ENCODE measurements at regions not wholly inside any gene's neighbourhood (a gene's known extent, or its start where the extent isn't known, plus 50 kb on each side); places are given as distances from the start of the nearest gene placed in this dataset.
"Not testable (repeated sequence)": the region's sequence is repeated elsewhere in the genome, so short reads cannot be mapped to it uniquely, and the experiment has no call there.

GRCh38 chr7:17095931-17096330, 202.5 kb upstream of the AHR start:
- no peak for DNase-seq

DNA sequence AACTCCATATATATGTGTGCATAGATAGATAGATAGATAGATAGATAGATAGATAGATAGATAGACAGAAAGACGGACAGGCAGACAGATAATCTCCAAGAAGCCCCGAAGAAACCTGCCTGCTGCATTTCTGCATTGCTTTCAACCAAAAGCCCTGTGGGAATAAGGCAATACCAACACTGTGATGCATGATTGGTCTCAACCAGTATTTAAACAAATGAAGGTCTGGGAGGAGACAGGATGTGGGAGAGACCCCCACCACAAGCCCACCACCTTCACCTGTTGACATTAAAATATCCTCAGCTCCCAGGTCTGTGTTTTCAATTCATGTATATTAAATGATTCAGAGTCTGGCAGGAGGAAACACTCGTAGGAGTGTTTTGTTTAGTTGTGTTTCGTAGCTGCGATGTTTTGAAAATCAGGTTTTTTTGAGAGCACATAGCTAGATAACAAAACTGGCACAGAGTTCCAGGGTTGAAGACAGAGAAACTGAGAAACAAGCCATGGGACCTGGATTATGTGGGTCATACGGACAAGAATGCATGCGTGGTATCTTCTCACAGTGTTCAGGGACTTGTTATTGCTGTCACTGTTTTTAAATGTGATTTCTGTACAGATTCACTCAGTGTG, 200.7 kb upstream of the AHR start:
- no peak for DNase-seq

GRCh38 chr7:17098515-17098914, 199.9 kb upstream of the AHR start:
- no peak for DNase-seq

DNA sequence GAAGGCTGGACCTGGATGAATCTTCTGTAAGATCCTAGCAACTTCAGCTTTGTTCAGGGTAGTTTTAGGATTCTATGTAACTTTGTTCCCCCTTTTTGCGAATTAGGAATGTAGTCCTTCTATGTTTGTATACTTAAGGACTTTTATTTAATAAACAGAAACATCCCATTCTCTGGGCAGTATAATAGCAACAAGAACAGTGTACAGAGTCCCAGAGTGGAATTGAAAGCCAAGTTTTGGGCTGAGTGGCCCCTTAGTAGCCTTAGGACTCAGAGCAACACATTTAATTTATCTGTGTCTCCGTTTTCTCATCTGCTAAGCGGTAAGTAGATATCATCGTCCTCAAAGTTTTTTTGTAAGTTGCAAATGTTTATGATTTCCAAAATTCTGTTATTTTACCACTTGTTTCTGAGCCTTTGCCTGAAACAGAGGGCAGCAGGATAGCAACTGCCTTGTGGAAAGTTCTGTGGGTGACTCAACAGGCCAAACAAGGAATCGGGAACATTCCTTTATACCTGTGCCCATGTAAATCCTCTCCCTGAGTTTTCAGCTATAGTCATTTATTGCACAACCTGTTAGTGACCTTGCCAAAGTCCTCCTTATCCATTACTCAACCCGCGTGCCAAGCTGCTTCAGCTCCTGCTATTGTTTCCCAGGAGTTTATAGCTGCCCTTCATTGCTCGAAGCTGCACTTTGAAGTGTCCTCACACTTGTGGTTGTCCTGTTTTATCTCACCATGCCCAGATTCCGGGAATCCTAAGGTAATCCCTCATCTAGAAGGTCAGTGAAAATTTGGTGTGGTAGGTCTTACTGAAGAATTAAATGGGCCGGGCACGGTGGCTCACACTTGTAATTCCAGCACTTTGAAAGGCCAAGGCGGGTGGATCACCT, 199.1 kb upstream of the AHR start:
- no peak for DNase-seq

- not testable (repeated sequence) for DNase-seq
Measured at GRCh38 chr7:17099974-17100509, 198.4 kb upstream of the AHR start.

DNA sequence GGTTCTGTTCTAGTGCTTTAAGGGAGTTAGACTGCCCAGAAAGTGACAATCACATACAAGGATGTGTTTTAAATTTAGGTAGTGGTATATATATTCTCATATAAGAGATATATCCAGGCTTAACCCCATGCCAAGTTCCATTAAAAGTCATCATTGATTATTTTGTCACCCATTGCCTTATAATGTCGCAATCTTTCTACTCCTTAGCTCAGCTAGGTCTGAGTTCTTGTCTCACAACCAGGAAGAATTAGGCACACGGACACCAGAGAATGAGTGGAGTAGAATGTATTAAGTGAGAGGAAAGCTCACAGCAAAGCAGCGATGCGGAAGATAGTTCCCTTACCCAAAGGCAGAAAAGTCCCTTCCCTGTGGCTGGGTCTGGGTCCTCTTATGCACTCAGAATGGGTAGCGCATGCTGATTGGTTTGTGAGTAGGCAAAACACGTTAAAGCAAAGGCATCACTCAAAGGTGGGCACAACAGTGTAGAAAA, 197.2 kb upstream of the AHR start:
- no peak for DNase-seq

DNA sequence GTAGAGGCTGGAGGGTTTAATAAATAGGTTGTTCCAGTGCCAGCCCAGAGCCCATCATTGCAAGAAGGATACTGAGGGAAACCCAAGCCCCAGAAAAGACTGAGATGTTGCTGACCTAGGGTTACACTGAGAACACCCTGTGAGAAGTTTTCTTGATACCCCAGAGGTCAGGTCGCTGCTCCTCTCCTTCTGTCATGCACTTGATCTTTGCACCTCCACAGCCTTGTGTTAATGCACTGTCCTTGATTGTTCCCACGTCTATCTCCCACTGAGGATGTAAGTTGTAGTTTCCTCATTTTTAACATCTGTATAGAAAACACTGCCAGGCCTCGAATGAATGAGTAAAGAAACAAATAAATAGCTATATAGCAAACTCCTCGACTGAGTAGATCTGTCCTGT, 195.3 kb upstream of the AHR start:
- DNase-seq, result no peak

DNA sequence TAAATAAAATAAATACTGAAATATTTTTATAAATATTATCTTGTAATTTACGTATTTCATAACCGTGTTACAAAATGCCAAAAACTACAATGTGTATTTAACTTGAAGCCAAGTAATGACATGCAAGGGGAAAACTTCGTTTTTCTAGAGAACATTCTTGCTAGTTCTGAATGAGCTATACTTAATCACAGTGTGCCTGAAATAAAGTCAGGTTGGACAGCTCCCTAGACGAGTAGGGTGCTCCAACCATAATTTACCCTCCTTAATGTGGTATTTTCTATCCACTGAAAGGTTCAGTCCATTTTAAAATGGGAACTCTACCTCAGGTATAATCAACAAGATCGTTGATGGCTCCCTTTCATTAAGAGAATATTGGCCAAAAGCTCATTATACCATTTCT, 194.5 kb upstream of the AHR start:
- DNase-seq, result no peak

- DNase-seq, result no peak
Measured at GRCh38 chr7:17104419-17104818, 194.0 kb upstream of the AHR start.

DNA sequence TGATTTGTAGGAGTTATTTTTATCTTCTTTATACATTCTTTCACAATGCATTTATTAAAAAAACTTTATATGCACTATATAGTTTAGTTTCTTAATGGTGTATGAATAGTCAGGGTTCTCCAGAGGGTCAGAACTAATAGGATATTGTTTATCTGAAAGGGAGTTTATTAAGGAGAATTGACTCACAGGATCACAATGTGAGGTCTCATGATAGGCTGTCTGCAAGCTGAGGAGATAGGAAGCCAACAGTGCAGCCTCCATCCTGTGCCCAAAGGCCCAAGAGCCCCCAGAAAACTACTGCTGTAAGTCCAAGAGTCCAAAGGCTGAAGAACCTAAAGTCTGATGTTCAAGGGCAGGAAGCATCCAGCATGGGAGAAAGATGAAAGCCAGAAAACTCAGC, 192.8 kb upstream of the AHR start:
- DNase-seq, result no peak

DNA sequence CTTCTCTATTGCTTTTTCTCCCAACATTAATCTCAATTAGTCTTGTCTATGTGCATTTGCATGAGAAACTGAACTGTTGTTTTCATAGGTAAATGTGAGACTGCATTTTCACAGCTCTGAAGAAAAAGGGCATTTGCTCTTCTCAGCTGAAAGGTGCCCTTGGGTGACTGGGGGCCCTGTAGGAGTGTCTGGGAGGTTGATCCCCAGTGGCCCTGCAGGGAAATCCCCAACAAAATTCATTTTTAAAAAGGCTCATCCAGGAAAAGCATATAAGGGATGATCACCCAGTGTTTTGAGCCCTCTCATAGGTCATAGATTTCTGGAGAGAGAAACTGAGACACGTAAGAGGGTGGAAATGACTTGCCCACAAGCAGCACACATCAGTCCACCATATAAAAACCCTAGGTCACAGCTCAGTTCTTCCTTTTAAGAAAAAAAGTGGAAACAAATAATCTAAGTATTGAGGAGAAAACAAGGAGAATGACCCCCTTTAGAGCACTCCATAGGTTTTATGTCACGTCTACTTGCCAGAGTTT, 190.3 kb upstream of the AHR start:
- no peak for DNase-seq

DNA sequence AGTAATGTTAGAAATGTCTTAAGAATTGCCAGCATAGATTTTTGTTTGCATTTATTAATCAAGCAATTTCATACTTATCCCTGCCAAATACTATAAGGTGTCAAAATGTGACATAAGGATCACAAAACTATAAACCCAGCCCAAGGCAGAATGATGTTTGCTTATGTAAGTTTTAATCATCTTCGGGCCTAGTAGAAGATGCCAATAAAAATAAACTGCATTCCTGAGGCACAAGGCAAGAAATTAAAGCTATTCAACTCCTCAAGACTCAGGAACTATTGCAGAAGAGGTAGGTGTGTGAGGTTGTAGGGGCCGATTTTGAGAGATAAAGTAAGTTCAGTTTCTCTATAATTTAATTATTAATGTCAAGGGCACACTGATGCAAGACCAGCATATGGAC, 189.4 kb upstream of the AHR start:
- no peak for DNase-seq

DNA sequence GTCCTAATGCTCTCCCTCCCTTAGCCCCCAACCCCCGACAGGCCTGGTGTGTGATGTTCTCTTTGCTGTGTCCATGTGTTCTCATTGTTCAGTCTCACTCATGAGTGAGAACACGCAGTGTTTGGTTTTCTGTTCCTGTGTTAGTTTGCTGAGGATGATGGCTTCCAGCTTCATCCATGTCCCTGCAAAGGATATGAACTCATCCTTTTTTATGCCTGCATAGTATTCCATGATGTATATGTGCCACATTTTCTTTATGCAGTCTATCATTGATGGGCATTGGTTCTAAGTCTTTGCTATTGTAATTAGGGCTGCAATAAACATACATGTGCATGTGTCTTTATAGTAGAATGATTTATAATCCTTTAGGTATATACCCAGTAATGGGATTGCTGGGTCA, 184.7 kb upstream of the AHR start:
- DNase-seq, result not testable (repeated sequence)

- no peak for DNase-seq
Measured at GRCh38 chr7:17118412-17118811, 180.0 kb upstream of the AHR start.

- no peak for DNase-seq
Measured at GRCh38 chr7:17120756-17121155, 177.7 kb upstream of the AHR start.

GRCh38 chr7:17121671-17122070, 176.8 kb upstream of the AHR start:
- DNase-seq, result no peak

- no peak for DNase-seq
Measured at GRCh38 chr7:17123020-17123419, 175.4 kb upstream of the AHR start.

GRCh38 chr7:17126413-17127268, 171.8 kb upstream of the AHR start:
- DNase-seq, result no peak

GRCh38 chr7:17129218-17129617, 169.2 kb upstream of the AHR start:
- no peak for DNase-seq

DNA sequence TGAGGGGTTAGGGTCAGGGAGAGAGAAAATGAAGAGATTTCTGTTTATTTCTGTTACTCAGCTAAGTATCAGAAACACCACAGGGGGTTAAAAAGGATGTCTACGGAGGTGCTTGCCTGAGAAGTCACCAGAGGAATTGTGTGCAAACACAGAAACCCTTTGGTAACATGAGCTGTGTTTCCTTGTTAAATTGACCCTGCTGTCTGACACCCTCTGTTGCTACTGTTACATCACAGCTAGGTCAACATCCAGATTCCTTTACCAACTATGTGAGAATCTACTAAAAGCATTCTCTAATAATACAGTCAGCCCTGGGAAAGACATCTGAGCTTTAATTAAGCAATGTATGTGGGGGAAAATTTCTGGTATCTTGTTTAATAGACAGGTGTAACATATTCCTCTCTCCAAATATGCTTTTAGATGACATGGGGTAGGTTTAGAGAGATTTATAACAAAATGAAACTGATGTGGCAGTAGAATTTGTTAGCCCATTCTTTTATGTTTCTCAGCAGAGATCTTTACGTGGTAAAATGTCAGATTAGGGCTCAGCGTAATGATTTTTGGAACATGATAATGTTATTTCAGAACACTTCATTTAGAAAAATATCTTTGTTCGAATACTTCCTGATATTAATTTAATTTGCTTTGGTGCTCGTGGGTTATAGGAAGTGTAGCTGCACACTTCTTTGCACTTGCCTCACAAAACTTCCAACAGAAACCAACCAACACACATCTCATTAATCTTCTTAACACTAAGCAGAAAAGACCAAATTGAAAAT, 168.0 kb upstream of the AHR start:
- no peak for DNase-seq

DNA sequence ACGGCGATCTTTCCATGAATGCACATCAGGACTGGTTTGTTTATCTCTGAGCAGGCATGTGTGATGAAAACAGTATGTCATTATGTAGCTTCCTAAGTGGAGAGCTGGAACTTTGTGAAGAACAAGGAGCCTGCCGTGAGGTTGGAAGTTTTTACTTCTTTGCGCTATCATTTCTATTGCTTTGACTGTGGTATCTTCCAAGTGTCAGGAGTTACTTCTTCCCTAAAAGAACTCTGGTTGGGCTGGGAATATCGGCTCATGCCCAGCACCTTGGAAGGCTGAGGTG, 167.4 kb upstream of the AHR start:
- DNase-seq, result no peak

DNA sequence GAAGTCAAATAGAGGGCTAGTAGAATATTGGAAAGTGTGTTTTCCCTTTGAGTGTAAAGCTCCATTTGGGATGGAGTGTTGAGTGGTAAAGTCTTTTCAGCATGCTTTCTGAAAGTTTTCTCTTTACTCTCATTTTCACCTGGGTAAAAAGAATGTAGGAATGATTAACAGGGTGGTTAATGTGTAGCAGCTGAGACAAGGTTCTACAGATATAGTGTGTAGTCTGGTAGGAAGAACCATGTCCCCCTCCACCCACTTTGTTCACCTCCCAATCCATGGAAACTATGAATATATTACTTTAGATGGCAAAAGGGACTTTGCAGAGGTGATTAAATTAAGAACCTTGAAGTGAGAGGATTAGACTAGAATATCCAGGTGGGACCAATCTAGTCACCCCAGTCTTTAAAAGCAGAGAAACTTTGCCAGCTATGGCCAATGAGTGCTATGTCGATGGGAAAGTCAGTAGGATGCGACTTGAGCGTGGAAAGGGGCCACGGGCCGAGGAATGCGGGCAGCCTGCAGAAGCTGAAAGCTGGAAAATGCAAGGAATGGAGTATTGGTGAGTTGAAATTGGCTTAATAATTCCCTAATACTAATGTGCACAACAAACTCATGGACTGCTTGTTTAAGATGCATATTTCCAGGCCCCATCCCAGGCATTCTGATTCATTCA, 166.3 kb upstream of the AHR start:
- no peak for DNase-seq
